H9 (cell line): ENCODE measurements at regions not wholly inside any gene's neighbourhood (a gene's known extent, or its start where the extent isn't known, plus 50 kb on each side); places are given as distances from the start of the nearest gene placed in this dataset.

ENCODE experiments used
- DNase-seq: peaks from one replicate; pipeline ENCODE4 v3.0.0-alpha.2; 2017
- H2AFZ ChIP-seq: one replicate; pipeline ENCODE4 v1.6.1; 2013; ENCODE audit warnings: mild to moderate bottlenecking, low read length, control low read depth, moderate library complexity
- H2AK5ac ChIP-seq: 2 replicates; pipeline ENCODE4 v1.6.1; 2013; ENCODE audit warnings: low read length, control low read depth, mixed read lengths; ENCODE audit not compliant: insufficient read length
- H2BK120ac ChIP-seq: one replicate; pipeline ENCODE4 v1.6.1; 2013; ENCODE audit warnings: low read depth, mild to moderate bottlenecking, low read length, control low read depth, inconsistent platforms; ENCODE audit not compliant: poor library complexity, severe bottlenecking
- H2BK12ac ChIP-seq: 2 replicates; pipeline ENCODE4 v1.6.1; 2013; ENCODE audit warnings: low read length, control low read depth, mixed read lengths, low read depth; ENCODE audit not compliant: insufficient read length
- H2BK15ac ChIP-seq: 2 replicates; pipeline ENCODE4 v1.6.1; 2013; ENCODE audit warnings: low read depth, low read length, control low read depth
- H2BK20ac ChIP-seq: one replicate; pipeline ENCODE4 v1.6.1; 2013; ENCODE audit warnings: low read depth, mild to moderate bottlenecking, low read length, control low read depth, inconsistent platforms; ENCODE audit not compliant: poor library complexity, severe bottlenecking
- H2BK5ac ChIP-seq: 2 replicates; pipeline ENCODE4 v1.6.1; 2013; ENCODE audit warnings: low read length, control low read depth, mixed read lengths; ENCODE audit not compliant: insufficient read length
- H3K14ac ChIP-seq: 2 replicates; pipeline ENCODE4 v1.6.1; 2013; ENCODE audit warnings: low read length, control low read depth; ENCODE audit not compliant: insufficient read depth
- H3K18ac ChIP-seq: 2 replicates; pipeline ENCODE4 v1.6.1; 2013; ENCODE audit warnings: low read depth, mild to moderate bottlenecking, mixed read lengths, low read length, control low read depth; ENCODE audit not compliant: insufficient read length
- H3K23ac ChIP-seq: 2 replicates; pipeline ENCODE4 v1.6.1; 2013; ENCODE audit warnings: low read length, control low read depth, mixed read lengths, low read depth; ENCODE audit not compliant: insufficient read length
- H3K23me2 ChIP-seq: 2 replicates; pipeline ENCODE4 v1.6.1; 2013; ENCODE audit warnings: low read depth, mild to moderate bottlenecking, mixed read lengths, low read length, control low read depth; ENCODE audit not compliant: insufficient read length, poor library complexity, severe bottlenecking
- H3K27ac ChIP-seq: 2 replicates; pipeline ENCODE4 v1.5.1; 2013; ENCODE audit warnings: low read length, control low read depth, mixed read lengths, low read depth; ENCODE audit not compliant: insufficient read length
- H3K27me3 ChIP-seq: 2 replicates; pipeline ENCODE4 v1.6.1; 2013; ENCODE audit warnings: low read length, control low read depth, inconsistent platforms; ENCODE audit not compliant: insufficient read depth
- H3K4ac ChIP-seq: 2 replicates; pipeline ENCODE4 v1.6.1; 2013; ENCODE audit warnings: low read depth, mild to moderate bottlenecking, control low read depth, inconsistent platforms, low read length, moderate library complexity
- H3K4me1 ChIP-seq: 2 replicates; pipeline ENCODE4 v1.6.1; 2013; ENCODE audit warnings: low read length, control low read depth, inconsistent platforms; ENCODE audit not compliant: insufficient read depth
- H3K4me2 ChIP-seq: 2 replicates; pipeline ENCODE4 v1.6.1; 2013; ENCODE audit warnings: low read length, control low read depth, mixed read lengths; ENCODE audit not compliant: insufficient read length, insufficient read depth
- H3K56ac ChIP-seq: 2 replicates; pipeline ENCODE4 v1.6.1; 2013; ENCODE audit warnings: low read depth, mild to moderate bottlenecking, mixed read lengths, low read length, control low read depth; ENCODE audit not compliant: insufficient read length
- H3K79me1 ChIP-seq: 2 replicates; pipeline ENCODE4 v1.6.1; 2013; ENCODE audit warnings: low read depth, mild to moderate bottlenecking, moderate library complexity, low read length, control low read depth, inconsistent platforms; ENCODE audit not compliant: insufficient read depth, poor library complexity, severe bottlenecking
- H3K79me2 ChIP-seq: 2 replicates; pipeline ENCODE4 v1.6.1; 2013; ENCODE audit warnings: low read length, control low read depth, inconsistent platforms; ENCODE audit not compliant: insufficient read depth
- H3K9ac ChIP-seq: 2 replicates; pipeline ENCODE4 v1.6.1; 2013; ENCODE audit warnings: low read length, control low read depth, mixed read lengths; ENCODE audit not compliant: insufficient read length; ENCODE audit errors: extremely low read depth
- H3K9me3 ChIP-seq: one replicate; pipeline ENCODE4 v1.6.1; 2013; ENCODE audit warnings: low read depth, low read length, inconsistent platforms; ENCODE audit not compliant: control insufficient read depth
- H3T11ph ChIP-seq: one replicate; pipeline ENCODE4 v1.6.1; 2013; ENCODE audit warnings: mild to moderate bottlenecking, low read length, control low read depth, inconsistent platforms
- H4K20me1 ChIP-seq: one replicate; pipeline ENCODE4 v1.6.1; 2013; ENCODE audit not compliant: control insufficient read depth, insufficient read length, insufficient read depth
- H4K5ac ChIP-seq: 2 replicates; pipeline ENCODE4 v1.6.1; 2013; ENCODE audit warnings: low read depth, mild to moderate bottlenecking, mixed read lengths, low read length, control low read depth; ENCODE audit not compliant: insufficient read length
- H4K8ac ChIP-seq: replicated peaks from 2 replicates; pipeline ENCODE4 v1.6.1; 2013; ENCODE audit warnings: low read length, control low read depth, mixed read lengths, low read depth; ENCODE audit not compliant: insufficient read length
- H4K91ac ChIP-seq: 2 replicates; pipeline ENCODE4 v1.6.1; 2013; ENCODE audit warnings: low read depth, mild to moderate bottlenecking, moderate library complexity, mixed read lengths, low read length, control low read depth; ENCODE audit not compliant: insufficient read length
- H3K27ac Mint-ChIP-seq, 3 experiments: 2 replicates in 2 of 3; 3 replicates in 1 of 3; pipeline ENCODE4 v1.8.0; 2020 to 2021; ENCODE audit warnings: mixed read lengths in 3 of 3, mild to moderate bottlenecking in 1 of 3, moderate library complexity in 1 of 3
- H3K27me3 Mint-ChIP-seq: 2 replicates; pipeline ENCODE4 v1.8.0; 2021; ENCODE audit warnings: low read depth, mild to moderate bottlenecking, moderate library complexity, mixed read lengths
- H3K36me3 Mint-ChIP-seq, 3 experiments: 2 replicates in 2 of 3; 3 replicates in 1 of 3; pipeline ENCODE4 v1.8.0; 2020 to 2021; ENCODE audit warnings: low read depth in 3 of 3, mixed read lengths in 3 of 3; ENCODE audit not compliant: insufficient read depth in 1 of 3
- H3K4me1 Mint-ChIP-seq, 2 experiments: 2 replicates each; pipeline ENCODE4 v1.8.0; 2020; ENCODE audit warnings: mixed read lengths in 2 of 2
- H3K4me3 Mint-ChIP-seq, 2 experiments: 2 replicates in 1 of 2; 3 replicates in 1 of 2; pipeline ENCODE4 v1.8.0; 2020 to 2021; ENCODE audit warnings: mild to moderate bottlenecking in 2 of 2, mixed read lengths in 2 of 2, moderate library complexity in 1 of 2
- H3K9me3 Mint-ChIP-seq, 2 experiments: 2 replicates in 1 of 2; 3 replicates in 1 of 2; pipeline ENCODE4 v1.8.0; 2020; ENCODE audit warnings: mild to moderate bottlenecking in 2 of 2, mixed read lengths in 2 of 2, moderate library complexity in 1 of 2
- WGBS: extraction: QIAGEN DNeasy Blood & Tissue Kit; methylation state at CpG from one replicate; pipeline ENCODE4 v1.1.7; 2013; ENCODE audit warnings: missing lambda C conversion rate, low lambda C conversion rate, mixed read lengths; ENCODE audit not compliant: insufficient read length; ENCODE audit errors: extremely low coverage; 5-methylcytosine and 5-hydroxymethylcytosine counted together
- TF ChIP-seq, protein P1 (sequence below): fragments of 200-600 bp; sonication (generic); conservative IDR thresholded peaks from 3 replicates; pipeline ENCODE4 v1.8.0; 2021; ENCODE audit warnings: antibody characterized with exemption, mild to moderate bottlenecking

DNA sequence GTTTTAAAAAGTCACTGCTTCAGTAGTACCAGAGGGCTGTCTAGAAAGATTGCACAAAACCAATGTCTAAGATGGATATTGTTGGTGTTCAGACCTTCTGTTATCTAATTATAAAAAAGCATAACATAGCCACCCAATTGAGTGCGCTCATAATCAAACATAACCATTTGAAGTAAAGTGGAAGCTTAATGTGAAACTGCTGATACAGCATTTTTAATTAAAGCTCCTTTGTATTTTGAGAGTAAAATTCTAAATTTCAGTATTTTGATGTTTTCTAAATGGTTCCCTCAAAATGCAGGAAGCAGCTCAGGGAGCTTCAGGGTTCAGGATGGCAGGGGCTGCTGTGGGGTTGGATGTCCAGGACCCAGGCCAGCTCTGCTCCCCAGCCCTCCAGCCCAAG, 291.8 kb upstream of the ZFP64 start:
- WGBS = no CpG with 5 or more reads among the region's 1 CpG
- H3K27ac Mint-ChIP-seq = no peak overlapping the region

More for the DNA sequence above, 291.8 kb upstream of the ZFP64 start:
- no peak overlapping the region for H3K23ac ChIP-seq
- H2AFZ ChIP-seq = no peak overlapping the region
- H3K79me1 ChIP-seq = no peaks in the 10 kb centered on the region
- no peak overlapping the region for H3K4me2 ChIP-seq
- H3K4me3 Mint-ChIP-seq = no peak overlapping the region
- no peaks in the 10 kb centered on the region for H3K27me3 ChIP-seq
- H3K79me2 ChIP-seq = no peaks in the 10 kb centered on the region
- H3K27ac ChIP-seq = no peak overlapping the region
- no peaks in the 10 kb centered on the region for H3K27me3 Mint-ChIP-seq
- no peak overlapping the region for H2BK12ac ChIP-seq
- H4K5ac ChIP-seq = no peak overlapping the region
- no peaks in the 10 kb centered on the region for H3K23me2 ChIP-seq
- H2AK5ac ChIP-seq = no peak overlapping the region
- no peak overlapping the region for H4K91ac ChIP-seq
- H4K20me1 ChIP-seq = no peaks in the 10 kb centered on the region
- no peak for DNase-seq
- H3K9ac ChIP-seq = no peak overlapping the region
- H3K4me1 ChIP-seq = no peaks in the 10 kb centered on the region
- no peaks in the 10 kb centered on the region for H3K9me3 ChIP-seq
- H2BK15ac ChIP-seq = no peak overlapping the region
- 0 out of 5 replicates have a peak, but pooled peaks cover 0 to 2% of the 10 kb centered on the region in 2 experiments for H3K9me3 Mint-ChIP-seq
- no peak overlapping the region for H2BK5ac ChIP-seq
- no peaks in the 10 kb centered on the region; a peak in 1 of 4 replicates for H3K4me1 Mint-ChIP-seq
- no peak overlapping the region for H3K18ac ChIP-seq
- no peak overlapping the region for H3K56ac ChIP-seq
- H4K8ac ChIP-seq = no peak overlapping the region
- no peak overlapping the region for H3K4ac ChIP-seq
- H3K36me3 Mint-ChIP-seq = no peaks in the 10 kb centered on the region
- H2BK120ac ChIP-seq = no peak overlapping the region
- H3K14ac ChIP-seq = no peak overlapping the region
- no peak overlapping the region for H2BK20ac ChIP-seq
- TF ChIP-seq, protein P1, sequence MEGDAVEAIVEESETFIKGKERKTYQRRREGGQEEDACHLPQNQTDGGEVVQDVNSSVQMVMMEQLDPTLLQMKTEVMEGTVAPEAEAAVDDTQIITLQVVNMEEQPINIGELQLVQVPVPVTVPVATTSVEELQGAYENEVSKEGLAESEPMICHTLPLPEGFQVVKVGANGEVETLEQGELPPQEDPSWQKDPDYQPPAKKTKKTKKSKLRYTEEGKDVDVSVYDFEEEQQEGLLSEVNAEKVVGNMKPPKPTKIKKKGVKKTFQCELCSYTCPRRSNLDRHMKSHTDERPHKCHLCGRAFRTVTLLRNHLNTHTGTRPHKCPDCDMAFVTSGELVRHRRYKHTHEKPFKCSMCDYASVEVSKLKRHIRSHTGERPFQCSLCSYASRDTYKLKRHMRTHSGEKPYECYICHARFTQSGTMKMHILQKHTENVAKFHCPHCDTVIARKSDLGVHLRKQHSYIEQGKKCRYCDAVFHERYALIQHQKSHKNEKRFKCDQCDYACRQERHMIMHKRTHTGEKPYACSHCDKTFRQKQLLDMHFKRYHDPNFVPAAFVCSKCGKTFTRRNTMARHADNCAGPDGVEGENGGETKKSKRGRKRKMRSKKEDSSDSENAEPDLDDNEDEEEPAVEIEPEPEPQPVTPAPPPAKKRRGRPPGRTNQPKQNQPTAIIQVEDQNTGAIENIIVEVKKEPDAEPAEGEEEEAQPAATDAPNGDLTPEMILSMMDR = no peak
- H3T11ph ChIP-seq = no peak overlapping the region
